Astrocyte (in vitro differentiated cells and primary cell): ENCODE measurements at regions not wholly inside any gene's neighbourhood (a gene's known extent, or its start where the extent isn't known, plus 50 kb on each side); places are given as distances from the start of the nearest gene placed in this dataset.

Source experiments
- DNase-seq: peaks from one replicate; pipeline ENCODE4 v3.0.0-alpha.2; 2010; ENCODE audit warnings: low read depth
- FAIRE-seq: peaks from 2 replicates; lab custom pipeline; 2011; peaks lifted over from hg19 to GRCh38; lab: Jason Lieb, UNC
- H2AFZ ChIP-seq: 2 replicates; pipeline ENCODE4 v1.6.0; 2012; ENCODE audit warnings: low read depth, low read length, inconsistent platforms
- H3K27ac ChIP-seq: 2 replicates; pipeline ENCODE4 v1.5.1; 2011; ENCODE audit warnings: low read depth, low read length, inconsistent platforms
- H3K27me3 ChIP-seq: 2 replicates; pipeline ENCODE4 v1.6.0; 2011; ENCODE audit warnings: low read length, inconsistent platforms; ENCODE audit not compliant: insufficient read depth
- H3K36me3 ChIP-seq: 2 replicates; pipeline ENCODE4 v1.5.1; 2011; ENCODE audit warnings: low read length, inconsistent platforms; ENCODE audit not compliant: insufficient read depth
- H3K4me1 ChIP-seq: 2 replicates; pipeline ENCODE4 v1.5.1; 2011; ENCODE audit warnings: low read length, inconsistent platforms; ENCODE audit not compliant: insufficient read depth
- H3K4me2 ChIP-seq: 2 replicates; pipeline ENCODE4 v1.6.0; 2012; ENCODE audit warnings: low read length, inconsistent platforms
- H3K4me3 ChIP-seq: 2 replicates; pipeline ENCODE4 v1.5.1; 2011; ENCODE audit warnings: low read depth, mild to moderate bottlenecking, low read length, inconsistent platforms; ENCODE audit not compliant: insufficient read depth
- H3K79me2 ChIP-seq: 2 replicates; pipeline ENCODE4 v1.6.0; 2012; ENCODE audit warnings: mild to moderate bottlenecking, low read length, inconsistent platforms; ENCODE audit not compliant: insufficient read depth
- H3K9ac ChIP-seq: 2 replicates; pipeline ENCODE4 v1.6.0; 2012; ENCODE audit warnings: mild to moderate bottlenecking, low read length, inconsistent platforms
- H3K9me3 ChIP-seq: 2 replicates; pipeline ENCODE4 v1.5.1; 2012; ENCODE audit warnings: low read depth, mild to moderate bottlenecking, low read length, inconsistent platforms; ENCODE audit not compliant: insufficient read depth
- H4K20me1 ChIP-seq: 2 replicates; pipeline ENCODE4 v1.6.0; 2012; ENCODE audit warnings: low read length, inconsistent platforms; ENCODE audit not compliant: insufficient read depth
- H3K27ac Mint-ChIP-seq: one replicate; pipeline ENCODE4 v1.8.0; 2021; ENCODE audit warnings: mild to moderate bottlenecking, mixed read lengths; ENCODE audit not compliant: unreplicated experiment
- H3K27me3 Mint-ChIP-seq: one replicate; pipeline ENCODE4 v1.8.0; 2021; ENCODE audit warnings: low read depth, mixed read lengths; ENCODE audit not compliant: unreplicated experiment
- H3K36me3 Mint-ChIP-seq: one replicate; pipeline ENCODE4 v1.8.0; 2021; ENCODE audit warnings: low read depth, mixed read lengths; ENCODE audit not compliant: unreplicated experiment
- H3K4me1 Mint-ChIP-seq: one replicate; pipeline ENCODE4 v1.8.0; 2021; ENCODE audit warnings: low read depth, mixed read lengths; ENCODE audit not compliant: unreplicated experiment
- H3K4me3 Mint-ChIP-seq: one replicate; pipeline ENCODE4 v1.8.0; 2021; ENCODE audit warnings: mild to moderate bottlenecking, moderate library complexity, mixed read lengths; ENCODE audit not compliant: unreplicated experiment
- H3K9me3 Mint-ChIP-seq: one replicate; pipeline ENCODE4 v1.8.0; 2021; ENCODE audit warnings: mild to moderate bottlenecking, mixed read lengths; ENCODE audit not compliant: unreplicated experiment
- CTCF ChIP-seq: IDR thresholded peaks from 2 replicates; pipeline ENCODE4 v1.5.1; 2011; ENCODE audit warnings: low read depth, mild to moderate bottlenecking, inconsistent platforms, low read length, moderate library complexity; ENCODE audit not compliant: insufficient read depth
- EZH2 ChIP-seq: IDR thresholded peaks from 2 replicates; pipeline ENCODE4 v1.6.1; 2012; ENCODE audit warnings: mild to moderate bottlenecking, low read length, inconsistent platforms; ENCODE audit not compliant: insufficient read depth

GRCh38 chr17:51526507-51526906, 266.2 kb downstream of the UTP18 start:
- no peaks in the 10 kb centered on the region for H4K20me1 ChIP-seq
- no peaks in the 10 kb centered on the region for H3K4me1 ChIP-seq
- no peaks in the 10 kb centered on the region for H3K36me3 ChIP-seq
- H3K4me1 Mint-ChIP-seq, result peaks cover 6% of the 10 kb centered on the region
- peaks cover 2% of the 10 kb centered on the region for H3K9me3 Mint-ChIP-seq
- H3K9me3 ChIP-seq, result no peaks in the 10 kb centered on the region
- DNase-seq (no peak), FAIRE-seq (no peak)
- no peak overlapping the region for H2AFZ ChIP-seq
- no peak for TF ChIP-seq CTCF
- TF ChIP-seq EZH2, result no peak
- H3K4me2 ChIP-seq, result no peak overlapping the region
- no peak overlapping the region for H3K27ac ChIP-seq
- H3K4me3 Mint-ChIP-seq, result no peak overlapping the region
- H3K79me2 ChIP-seq, result no peaks in the 10 kb centered on the region
- H3K36me3 Mint-ChIP-seq, result no peaks in the 10 kb centered on the region
- H3K27me3 Mint-ChIP-seq, result peaks cover 6% of the 10 kb centered on the region
- H3K27ac Mint-ChIP-seq, result no peak overlapping the region
- H3K27me3 ChIP-seq, result no peaks in the 10 kb centered on the region
- no peak overlapping the region for H3K4me3 ChIP-seq
- H3K9ac ChIP-seq, result no peak overlapping the region

- no peak overlapping the region for H3K27ac Mint-ChIP-seq
- Histone ChIP-seq H3K9ac (no peak overlapping the region), H3K36me3 (no peaks in the 10 kb centered on the region), H3K4me1 (no peaks in the 10 kb centered on the region), H3K27ac (no peak overlapping the region), H3K9me3 (no peaks in the 10 kb centered on the region), H3K27me3 (no peaks in the 10 kb centered on the region), H3K4me2 (no peak overlapping the region), H3K4me3 (no peak overlapping the region), H2AFZ (no peak overlapping the region), H3K79me2 (no peaks in the 10 kb centered on the region), H4K20me1 (no peaks in the 10 kb centered on the region)
- H3K4me1 Mint-ChIP-seq, result peaks cover 6% of the 10 kb centered on the region
- DNase-seq (no peak), FAIRE-seq (no peak)
- H3K27me3 Mint-ChIP-seq, result peaks cover 1% of the 10 kb centered on the region
- no peaks in the 10 kb centered on the region for H3K36me3 Mint-ChIP-seq
- no peak for TF ChIP-seq EZH2
- no peak for TF ChIP-seq CTCF
- H3K4me3 Mint-ChIP-seq, result no peak overlapping the region
- H3K9me3 Mint-ChIP-seq, result peaks cover 2% of the 10 kb centered on the region
These were observed 267.1 kb downstream of the UTP18 start for GRCh38 chr17:51527225-51527982.

- Mint-ChIP-seq H3K4me3 (no peak overlapping the region), H3K27ac (no peak overlapping the region)
These were observed 267.8 kb downstream of the UTP18 start for GRCh38 chr17:51528111-51528510.

More at GRCh38 chr17:51528111-51528510, 267.8 kb downstream of the UTP18 start:
- TF ChIP-seq CTCF (no peak), EZH2 (no peak)
- no peaks in the 10 kb centered on the region for H3K36me3 ChIP-seq
- H2AFZ ChIP-seq, result no peak overlapping the region
- no peak overlapping the region for H3K4me3 ChIP-seq
- no peaks in the 10 kb centered on the region for H3K79me2 ChIP-seq
- H3K36me3 Mint-ChIP-seq, result no peaks in the 10 kb centered on the region
- peaks cover 1% of the 10 kb centered on the region for H3K27me3 Mint-ChIP-seq
- H3K4me1 Mint-ChIP-seq, result peaks cover 6% of the 10 kb centered on the region
- no peaks in the 10 kb centered on the region for H4K20me1 ChIP-seq
- H3K9me3 ChIP-seq, result no peaks in the 10 kb centered on the region
- no peak for FAIRE-seq
- no peak for DNase-seq
- H3K9me3 Mint-ChIP-seq, result peaks cover 2% of the 10 kb centered on the region
- no peak overlapping the region for H3K27ac ChIP-seq
- H3K27me3 ChIP-seq, result no peaks in the 10 kb centered on the region
- H3K4me1 ChIP-seq, result no peaks in the 10 kb centered on the region
- H3K9ac ChIP-seq, result no peak overlapping the region
- H3K4me2 ChIP-seq, result no peak overlapping the region
